H9 (cell line): ENCODE measurements at regions not wholly inside any gene's neighbourhood (a gene's known extent, or its start where the extent isn't known, plus 50 kb on each side); places are given as distances from the start of the nearest gene placed in this dataset.

Experiments used
- DNase-seq: peaks from one replicate; pipeline ENCODE4 v3.0.0-alpha.2; 2017
- H2AFZ ChIP-seq: one replicate; pipeline ENCODE4 v1.6.1; 2013; ENCODE audit warnings: mild to moderate bottlenecking, low read length, control low read depth, moderate library complexity
- H2AK5ac ChIP-seq: 2 replicates; pipeline ENCODE4 v1.6.1; 2013; ENCODE audit warnings: low read length, control low read depth, mixed read lengths; ENCODE audit not compliant: insufficient read length
- H2BK120ac ChIP-seq: one replicate; pipeline ENCODE4 v1.6.1; 2013; ENCODE audit warnings: low read depth, mild to moderate bottlenecking, low read length, control low read depth, inconsistent platforms; ENCODE audit not compliant: poor library complexity, severe bottlenecking
- H2BK12ac ChIP-seq: 2 replicates; pipeline ENCODE4 v1.6.1; 2013; ENCODE audit warnings: low read length, control low read depth, mixed read lengths, low read depth; ENCODE audit not compliant: insufficient read length
- H2BK15ac ChIP-seq: 2 replicates; pipeline ENCODE4 v1.6.1; 2013; ENCODE audit warnings: low read depth, low read length, control low read depth
- H2BK20ac ChIP-seq: one replicate; pipeline ENCODE4 v1.6.1; 2013; ENCODE audit warnings: low read depth, mild to moderate bottlenecking, low read length, control low read depth, inconsistent platforms; ENCODE audit not compliant: poor library complexity, severe bottlenecking
- H2BK5ac ChIP-seq: 2 replicates; pipeline ENCODE4 v1.6.1; 2013; ENCODE audit warnings: low read length, control low read depth, mixed read lengths; ENCODE audit not compliant: insufficient read length
- H3K14ac ChIP-seq: 2 replicates; pipeline ENCODE4 v1.6.1; 2013; ENCODE audit warnings: low read length, control low read depth; ENCODE audit not compliant: insufficient read depth
- H3K18ac ChIP-seq: 2 replicates; pipeline ENCODE4 v1.6.1; 2013; ENCODE audit warnings: low read depth, mild to moderate bottlenecking, mixed read lengths, low read length, control low read depth; ENCODE audit not compliant: insufficient read length
- H3K23ac ChIP-seq: 2 replicates; pipeline ENCODE4 v1.6.1; 2013; ENCODE audit warnings: low read length, control low read depth, mixed read lengths, low read depth; ENCODE audit not compliant: insufficient read length
- H3K23me2 ChIP-seq: 2 replicates; pipeline ENCODE4 v1.6.1; 2013; ENCODE audit warnings: low read depth, mild to moderate bottlenecking, mixed read lengths, low read length, control low read depth; ENCODE audit not compliant: insufficient read length, poor library complexity, severe bottlenecking
- H3K27ac ChIP-seq: 2 replicates; pipeline ENCODE4 v1.5.1; 2013; ENCODE audit warnings: low read length, control low read depth, mixed read lengths, low read depth; ENCODE audit not compliant: insufficient read length
- H3K27me3 ChIP-seq: 2 replicates; pipeline ENCODE4 v1.6.1; 2013; ENCODE audit warnings: low read length, control low read depth, inconsistent platforms; ENCODE audit not compliant: insufficient read depth
- H3K4ac ChIP-seq: 2 replicates; pipeline ENCODE4 v1.6.1; 2013; ENCODE audit warnings: low read depth, mild to moderate bottlenecking, control low read depth, inconsistent platforms, low read length, moderate library complexity
- H3K4me1 ChIP-seq: 2 replicates; pipeline ENCODE4 v1.6.1; 2013; ENCODE audit warnings: low read length, control low read depth, inconsistent platforms; ENCODE audit not compliant: insufficient read depth
- H3K4me2 ChIP-seq: 2 replicates; pipeline ENCODE4 v1.6.1; 2013; ENCODE audit warnings: low read length, control low read depth, mixed read lengths; ENCODE audit not compliant: insufficient read length, insufficient read depth
- H3K56ac ChIP-seq: 2 replicates; pipeline ENCODE4 v1.6.1; 2013; ENCODE audit warnings: low read depth, mild to moderate bottlenecking, mixed read lengths, low read length, control low read depth; ENCODE audit not compliant: insufficient read length
- H3K79me1 ChIP-seq: 2 replicates; pipeline ENCODE4 v1.6.1; 2013; ENCODE audit warnings: low read depth, mild to moderate bottlenecking, moderate library complexity, low read length, control low read depth, inconsistent platforms; ENCODE audit not compliant: insufficient read depth, poor library complexity, severe bottlenecking
- H3K79me2 ChIP-seq: 2 replicates; pipeline ENCODE4 v1.6.1; 2013; ENCODE audit warnings: low read length, control low read depth, inconsistent platforms; ENCODE audit not compliant: insufficient read depth
- H3K9ac ChIP-seq: 2 replicates; pipeline ENCODE4 v1.6.1; 2013; ENCODE audit warnings: low read length, control low read depth, mixed read lengths; ENCODE audit not compliant: insufficient read length; ENCODE audit errors: extremely low read depth
- H3K9me3 ChIP-seq: one replicate; pipeline ENCODE4 v1.6.1; 2013; ENCODE audit warnings: low read depth, low read length, inconsistent platforms; ENCODE audit not compliant: control insufficient read depth
- H3T11ph ChIP-seq: one replicate; pipeline ENCODE4 v1.6.1; 2013; ENCODE audit warnings: mild to moderate bottlenecking, low read length, control low read depth, inconsistent platforms
- H4K20me1 ChIP-seq: one replicate; pipeline ENCODE4 v1.6.1; 2013; ENCODE audit not compliant: control insufficient read depth, insufficient read length, insufficient read depth
- H4K5ac ChIP-seq: 2 replicates; pipeline ENCODE4 v1.6.1; 2013; ENCODE audit warnings: low read depth, mild to moderate bottlenecking, mixed read lengths, low read length, control low read depth; ENCODE audit not compliant: insufficient read length
- H4K8ac ChIP-seq: replicated peaks from 2 replicates; pipeline ENCODE4 v1.6.1; 2013; ENCODE audit warnings: low read length, control low read depth, mixed read lengths, low read depth; ENCODE audit not compliant: insufficient read length
- H4K91ac ChIP-seq: 2 replicates; pipeline ENCODE4 v1.6.1; 2013; ENCODE audit warnings: low read depth, mild to moderate bottlenecking, moderate library complexity, mixed read lengths, low read length, control low read depth; ENCODE audit not compliant: insufficient read length
- H3K27ac Mint-ChIP-seq, 3 experiments: 2 replicates in 2 of 3; 3 replicates in 1 of 3; pipeline ENCODE4 v1.8.0; 2020 to 2021; ENCODE audit warnings: mixed read lengths in 3 of 3, mild to moderate bottlenecking in 1 of 3, moderate library complexity in 1 of 3
- H3K27me3 Mint-ChIP-seq: 2 replicates; pipeline ENCODE4 v1.8.0; 2021; ENCODE audit warnings: low read depth, mild to moderate bottlenecking, moderate library complexity, mixed read lengths
- H3K36me3 Mint-ChIP-seq, 3 experiments: 2 replicates in 2 of 3; 3 replicates in 1 of 3; pipeline ENCODE4 v1.8.0; 2020 to 2021; ENCODE audit warnings: low read depth in 3 of 3, mixed read lengths in 3 of 3; ENCODE audit not compliant: insufficient read depth in 1 of 3
- H3K4me1 Mint-ChIP-seq, 2 experiments: 2 replicates each; pipeline ENCODE4 v1.8.0; 2020; ENCODE audit warnings: mixed read lengths in 2 of 2
- H3K4me3 Mint-ChIP-seq, 2 experiments: 2 replicates in 1 of 2; 3 replicates in 1 of 2; pipeline ENCODE4 v1.8.0; 2020 to 2021; ENCODE audit warnings: mild to moderate bottlenecking in 2 of 2, mixed read lengths in 2 of 2, moderate library complexity in 1 of 2
- H3K9me3 Mint-ChIP-seq, 2 experiments: 2 replicates in 1 of 2; 3 replicates in 1 of 2; pipeline ENCODE4 v1.8.0; 2020; ENCODE audit warnings: mild to moderate bottlenecking in 2 of 2, mixed read lengths in 2 of 2, moderate library complexity in 1 of 2
- WGBS: extraction: QIAGEN DNeasy Blood & Tissue Kit; methylation state at CpG from one replicate; pipeline ENCODE4 v1.1.7; 2013; ENCODE audit warnings: missing lambda C conversion rate, low lambda C conversion rate, mixed read lengths; ENCODE audit not compliant: insufficient read length; ENCODE audit errors: extremely low coverage; 5-methylcytosine and 5-hydroxymethylcytosine counted together
- TF ChIP-seq, protein P1 (sequence below): fragments of 200-600 bp; sonication (generic); conservative IDR thresholded peaks from 3 replicates; pipeline ENCODE4 v1.8.0; 2021; ENCODE audit warnings: antibody characterized with exemption, mild to moderate bottlenecking

- Histone ChIP-seq H2BK12ac (no peak overlapping the region), H3K14ac (no peak overlapping the region), H4K91ac (no peak overlapping the region), H4K20me1 (no peaks in the 10 kb centered on the region), H3K56ac (no peak overlapping the region), H3K9ac (no peak overlapping the region), H3T11ph (no peak overlapping the region), H3K27ac (no peak overlapping the region), H2BK120ac (no peak overlapping the region), H3K4me2 (no peak overlapping the region), H3K27me3 (no peaks in the 10 kb centered on the region), H2AFZ (no peak overlapping the region), H3K79me2 (no peaks in the 10 kb centered on the region), H4K8ac (no peak overlapping the region), H4K5ac (no peak overlapping the region), H3K4ac (no peak overlapping the region), H3K23ac (no peak overlapping the region), H2AK5ac (no peak overlapping the region), H2BK15ac (no peak overlapping the region), H2BK20ac (no peak overlapping the region), H3K79me1 (no peaks in the 10 kb centered on the region), H3K18ac (no peak overlapping the region), H3K9me3 (no peaks in the 10 kb centered on the region), H3K23me2 (no peaks in the 10 kb centered on the region), H2BK5ac (no peak overlapping the region), H3K4me1 (peaks cover 2% of the 10 kb centered on the region)
- no CpG with 5 or more reads among the region's 4 CpGs for WGBS
- TF ChIP-seq, protein P1, sequence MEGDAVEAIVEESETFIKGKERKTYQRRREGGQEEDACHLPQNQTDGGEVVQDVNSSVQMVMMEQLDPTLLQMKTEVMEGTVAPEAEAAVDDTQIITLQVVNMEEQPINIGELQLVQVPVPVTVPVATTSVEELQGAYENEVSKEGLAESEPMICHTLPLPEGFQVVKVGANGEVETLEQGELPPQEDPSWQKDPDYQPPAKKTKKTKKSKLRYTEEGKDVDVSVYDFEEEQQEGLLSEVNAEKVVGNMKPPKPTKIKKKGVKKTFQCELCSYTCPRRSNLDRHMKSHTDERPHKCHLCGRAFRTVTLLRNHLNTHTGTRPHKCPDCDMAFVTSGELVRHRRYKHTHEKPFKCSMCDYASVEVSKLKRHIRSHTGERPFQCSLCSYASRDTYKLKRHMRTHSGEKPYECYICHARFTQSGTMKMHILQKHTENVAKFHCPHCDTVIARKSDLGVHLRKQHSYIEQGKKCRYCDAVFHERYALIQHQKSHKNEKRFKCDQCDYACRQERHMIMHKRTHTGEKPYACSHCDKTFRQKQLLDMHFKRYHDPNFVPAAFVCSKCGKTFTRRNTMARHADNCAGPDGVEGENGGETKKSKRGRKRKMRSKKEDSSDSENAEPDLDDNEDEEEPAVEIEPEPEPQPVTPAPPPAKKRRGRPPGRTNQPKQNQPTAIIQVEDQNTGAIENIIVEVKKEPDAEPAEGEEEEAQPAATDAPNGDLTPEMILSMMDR: no peak
- no peaks in the 10 kb centered on the region for H3K9me3 Mint-ChIP-seq
- no peaks in the 10 kb centered on the region for H3K27me3 Mint-ChIP-seq
- no peak overlapping the region for H3K27ac Mint-ChIP-seq
- H3K36me3 Mint-ChIP-seq: no peaks in the 10 kb centered on the region; a peak in 1 of 7 replicates
- no peak for DNase-seq
- peaks cover 29 to 32% of the 10 kb centered on the region in 2 experiments for H3K4me1 Mint-ChIP-seq
- no peak overlapping the region for H3K4me3 Mint-ChIP-seq
These were observed 329.9 kb downstream of the UBE3D start for GRCh38 chr6:82735790-82736189.
